Dermis microvascular lymphatic vessel endothelial cell (primary cell): ENCODE measurements at regions not wholly inside any gene's neighbourhood (a gene's known extent, or its start where the extent isn't known, plus 50 kb on each side); places are given as distances from the start of the nearest gene placed in this dataset.
"Not testable (repeated sequence)": the region's sequence is repeated elsewhere in the genome, so short reads cannot be mapped to it uniquely, and the experiment has no call there.

Experiments
- DNase-seq, 2 donors: peaks; one replicate each; pipeline versions ENCODE4 v3.0.0 to v3.0.0-alpha.2; 2010; ENCODE audit warnings: low read depth in 2 of 2

DNA sequence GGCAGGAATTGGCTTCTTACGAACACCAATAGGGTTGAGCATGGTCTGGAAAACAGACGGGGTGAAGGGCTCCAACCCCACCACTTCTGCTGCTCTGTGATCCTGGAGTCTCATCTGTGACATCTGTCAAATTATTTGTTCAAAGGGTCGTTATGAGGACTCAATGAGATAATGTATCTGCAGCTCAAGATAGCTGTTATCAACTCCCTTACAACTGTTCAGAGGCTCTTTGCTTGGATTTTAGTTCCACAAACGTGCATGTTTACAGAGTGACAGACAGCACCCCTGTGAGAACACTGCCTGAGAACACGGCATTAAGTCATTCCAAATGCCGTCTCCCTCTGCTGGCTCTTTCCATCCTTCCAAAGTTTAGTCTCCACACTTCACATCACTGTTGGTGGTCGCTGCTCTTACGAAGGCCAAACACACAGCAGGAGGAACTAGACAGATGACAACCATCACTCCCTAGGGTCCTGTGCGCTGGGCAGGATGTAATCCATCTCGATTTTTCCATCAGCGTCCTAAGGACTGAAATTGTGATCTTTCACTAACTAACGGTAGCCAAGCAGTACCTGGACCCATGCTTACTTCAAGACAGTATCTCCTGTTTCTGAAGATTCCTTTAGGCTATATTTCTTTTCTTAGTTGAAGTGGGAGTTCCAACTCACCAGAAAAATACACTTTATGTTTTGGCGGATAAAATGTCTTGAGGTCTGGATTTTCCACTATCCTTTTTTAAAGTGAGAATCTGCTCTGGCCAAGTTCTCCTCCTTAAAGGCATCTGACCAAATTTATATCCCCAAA lies 220.3 kb downstream of the ANAPC1 start:
- DNase-seq = peak in 1 of 2 donors; percentile 7

DNA sequence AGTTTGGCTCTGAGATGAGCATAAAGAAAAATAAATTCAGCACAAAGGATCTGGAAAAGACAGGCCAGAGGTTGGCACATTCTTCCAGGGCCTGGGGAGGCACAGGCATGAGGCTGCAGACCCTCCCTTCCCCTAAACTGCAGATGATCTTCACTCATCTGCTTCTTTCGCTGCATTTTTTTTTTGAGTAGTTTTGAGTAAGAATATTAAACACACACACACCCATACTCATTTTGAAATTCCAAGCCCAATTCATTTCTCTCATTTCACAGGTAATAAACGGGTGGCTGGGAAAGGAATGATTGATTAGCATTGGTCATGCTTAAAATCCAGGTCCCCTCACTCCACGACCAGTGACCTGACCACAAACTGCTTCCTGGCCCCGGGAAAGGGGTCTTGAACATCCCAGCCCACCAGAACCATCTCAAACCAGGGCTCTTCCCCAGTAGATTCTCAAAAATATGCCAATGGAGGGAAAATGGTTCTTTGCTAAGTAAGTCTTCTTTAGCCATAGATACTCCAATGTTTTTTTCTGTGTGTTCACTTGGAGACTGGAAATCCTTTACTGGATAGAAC lies 219.6 kb downstream of the ANAPC1 start:
- DNase-seq = no peak

DNA sequence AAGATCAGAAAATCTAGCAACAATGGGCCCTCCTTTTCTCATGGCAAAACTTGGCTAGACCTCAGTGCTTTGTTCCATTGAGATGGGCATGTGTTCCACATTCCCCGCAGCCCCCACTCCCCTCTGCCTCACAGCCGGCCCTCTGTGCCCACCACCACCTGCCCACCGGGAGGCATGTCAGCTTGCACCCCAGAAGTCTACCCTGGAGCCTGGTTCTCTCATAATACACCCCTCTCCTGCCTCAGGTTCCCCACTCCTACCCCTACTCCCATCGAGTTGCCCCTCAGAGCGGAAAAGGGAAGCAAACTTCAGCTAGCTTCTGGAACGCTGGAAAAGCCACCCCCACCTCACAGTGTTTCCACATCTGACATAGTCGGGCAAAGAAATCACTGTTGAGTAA lies 219.0 kb downstream of the ANAPC1 start:
- no peak for DNase-seq

DNA sequence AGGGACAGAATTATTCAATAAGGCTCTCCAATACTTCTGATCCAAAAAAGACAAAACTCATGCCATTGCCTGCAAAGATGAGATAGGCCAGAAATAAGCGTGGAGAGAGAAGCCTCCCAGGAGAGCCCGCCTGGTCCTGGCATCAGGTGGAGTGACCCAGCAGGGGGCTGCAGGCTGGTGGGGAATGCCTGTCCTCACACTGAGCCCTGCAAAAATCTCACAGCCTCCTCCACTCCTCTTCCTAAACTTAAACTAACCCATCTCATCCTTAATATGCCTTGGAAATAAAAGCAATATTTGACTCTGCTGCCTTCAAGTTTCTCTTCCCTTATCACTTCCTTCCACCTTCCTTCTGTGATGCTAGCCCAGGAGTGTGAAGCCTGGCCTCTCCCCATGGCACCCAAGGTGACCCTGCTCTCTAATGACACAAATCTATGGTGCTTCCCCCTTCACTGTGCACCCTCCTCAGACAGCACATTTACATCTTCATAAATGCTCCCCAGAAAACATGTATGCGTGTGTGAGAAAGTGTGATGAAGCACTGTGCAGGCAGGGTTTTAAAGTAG lies 218.4 kb downstream of the ANAPC1 start:
- DNase-seq = no peak

DNA sequence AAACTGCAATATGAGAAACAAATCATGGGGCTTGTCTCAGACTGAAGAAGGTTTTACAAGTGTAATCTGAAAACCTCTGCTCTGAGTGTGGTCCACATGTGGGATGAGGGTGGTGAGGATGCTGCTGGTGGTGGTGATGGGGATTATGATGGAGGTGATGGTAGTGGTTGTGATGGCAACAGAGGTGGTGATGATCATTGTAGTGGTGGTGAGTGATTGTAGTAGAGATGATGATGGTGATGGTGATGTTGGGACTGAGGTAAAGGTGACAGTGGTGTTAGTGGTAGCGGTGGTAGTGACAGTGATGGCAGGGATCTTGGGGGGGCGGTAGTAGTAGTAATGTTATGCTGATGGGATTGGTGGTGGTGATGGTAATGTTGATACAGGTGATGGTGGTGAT lies 217.8 kb downstream of the ANAPC1 start:
- DNase-seq = no peak

DNA sequence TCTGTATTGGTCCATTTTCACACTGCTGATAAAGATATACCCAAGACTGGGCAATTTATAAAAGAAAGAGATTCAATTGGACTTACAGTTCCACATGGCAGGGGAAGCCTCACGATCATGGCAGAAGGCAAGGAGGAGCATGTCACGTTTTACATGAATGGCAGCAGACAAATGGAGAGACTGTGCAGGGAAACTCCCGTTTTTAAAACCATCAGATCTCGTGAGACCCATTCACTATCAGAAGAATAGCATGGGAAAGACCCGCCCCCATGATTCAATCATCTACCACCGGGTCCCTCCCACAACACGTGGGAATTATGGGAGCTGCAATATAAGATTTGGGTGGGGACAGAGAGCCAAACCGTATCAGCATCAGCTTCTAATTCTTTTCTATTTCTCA lies 217.0 kb downstream of the ANAPC1 start:
- DNase-seq = no peak

DNA sequence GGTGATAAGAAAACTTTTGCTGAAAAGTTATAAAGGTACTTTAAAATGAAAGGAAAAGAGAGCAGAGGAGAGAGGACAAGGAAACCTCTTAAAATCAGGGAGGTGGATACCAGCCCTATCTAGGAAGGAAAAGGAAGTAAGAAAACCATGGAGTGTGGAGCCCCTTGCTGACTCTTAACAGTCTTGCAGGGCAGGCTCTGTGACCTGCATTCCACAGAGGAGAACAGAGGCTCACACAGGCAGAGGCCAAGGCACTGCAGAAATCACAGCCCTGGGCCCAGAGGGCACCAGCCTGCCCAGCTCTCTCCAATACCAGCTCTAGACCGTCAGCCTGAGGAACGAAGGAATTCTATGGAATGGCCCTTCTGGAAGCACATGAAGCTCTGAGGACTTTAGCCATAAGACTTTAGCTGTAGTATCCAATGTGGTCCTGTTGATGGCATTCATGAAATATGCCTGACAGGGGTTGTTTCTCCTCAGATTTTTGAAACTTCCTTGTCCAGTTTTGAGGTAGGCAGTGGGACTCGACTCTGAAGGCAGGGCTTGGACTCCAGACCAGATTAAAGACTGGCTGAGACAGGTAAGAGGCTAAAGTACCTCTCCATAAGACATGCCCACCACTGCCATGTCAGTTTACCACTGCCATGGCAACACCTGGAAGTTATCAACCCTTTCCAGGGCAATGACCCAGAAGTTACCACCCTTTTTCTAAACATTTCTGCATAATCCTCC lies 216.3 kb downstream of the ANAPC1 start:
- peak in 1 of 2 donors; percentile 65 for DNase-seq

DNA sequence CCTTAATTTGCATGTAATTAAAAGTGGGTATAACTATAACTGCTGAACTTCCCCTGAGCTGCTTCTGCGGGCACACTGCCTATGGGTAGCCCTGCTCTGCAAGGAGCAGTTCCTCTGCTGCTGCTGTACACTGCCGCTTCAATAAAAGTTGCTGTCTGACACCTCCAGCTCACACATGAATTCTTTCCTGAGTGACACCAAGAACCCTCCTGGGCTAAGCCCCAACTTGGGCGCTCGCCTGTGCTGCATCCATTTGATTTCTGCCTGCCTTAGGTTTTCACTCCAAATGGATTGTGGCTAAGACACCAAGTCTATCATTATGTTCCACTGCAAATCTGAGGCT lies 215.7 kb downstream of the ANAPC1 start:
- DNase-seq = no peak

DNA sequence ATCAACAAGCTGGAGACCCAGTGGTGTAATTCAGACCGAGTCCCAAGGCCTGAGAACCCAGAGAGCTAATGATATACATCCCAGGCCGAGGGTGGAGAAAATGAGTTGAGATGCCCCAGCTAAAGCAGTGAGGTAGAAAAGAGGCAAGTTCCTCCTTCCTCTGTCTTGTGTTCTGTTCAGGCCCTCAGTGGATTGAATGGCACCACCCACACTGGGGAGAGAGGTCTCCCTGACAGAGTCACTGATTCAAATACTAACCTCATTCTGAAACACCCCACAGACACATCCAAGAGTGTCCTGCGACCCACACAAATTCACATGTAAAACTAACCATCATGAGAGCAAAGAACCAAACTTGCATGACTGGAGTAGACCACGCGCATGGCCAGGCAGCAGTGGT lies 215.3 kb downstream of the ANAPC1 start:
- DNase-seq = no peak

DNA sequence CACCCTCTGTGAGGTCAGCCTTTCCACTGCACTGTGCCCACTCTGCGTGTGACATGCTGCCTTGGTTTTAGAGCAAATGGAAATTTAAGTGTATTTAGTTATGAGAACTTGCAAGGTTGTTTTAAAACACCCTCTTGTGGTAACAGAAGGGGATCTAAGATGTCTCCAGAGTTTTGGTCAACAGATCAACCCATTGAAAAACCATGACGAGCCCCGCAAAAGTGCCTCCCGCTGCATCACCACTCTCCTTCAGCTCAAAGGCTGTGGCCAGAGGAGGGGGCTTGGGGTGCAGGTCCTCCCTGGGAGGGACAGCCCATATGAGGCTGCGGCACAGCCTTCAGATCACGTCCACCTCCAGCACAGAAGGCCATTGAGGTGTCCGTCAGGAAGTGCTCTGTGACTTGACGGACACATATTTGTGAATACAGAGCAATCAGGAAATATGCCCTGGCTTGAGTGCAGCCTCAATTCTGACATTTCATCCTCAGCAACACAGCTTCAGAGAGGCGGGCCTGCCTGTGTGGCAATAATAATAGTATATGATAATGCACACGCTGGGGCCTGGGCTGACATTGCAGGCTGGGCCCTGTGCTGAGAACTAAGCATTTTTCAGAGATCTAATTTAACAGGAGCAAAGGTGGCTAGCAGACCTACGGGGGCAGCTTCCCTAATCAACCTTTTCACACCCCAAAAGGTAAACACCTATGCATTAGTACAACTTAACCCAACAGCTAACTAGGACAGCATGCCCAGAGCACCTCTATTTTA lies 213.9 kb downstream of the ANAPC1 start:
- no peak for DNase-seq

DNA sequence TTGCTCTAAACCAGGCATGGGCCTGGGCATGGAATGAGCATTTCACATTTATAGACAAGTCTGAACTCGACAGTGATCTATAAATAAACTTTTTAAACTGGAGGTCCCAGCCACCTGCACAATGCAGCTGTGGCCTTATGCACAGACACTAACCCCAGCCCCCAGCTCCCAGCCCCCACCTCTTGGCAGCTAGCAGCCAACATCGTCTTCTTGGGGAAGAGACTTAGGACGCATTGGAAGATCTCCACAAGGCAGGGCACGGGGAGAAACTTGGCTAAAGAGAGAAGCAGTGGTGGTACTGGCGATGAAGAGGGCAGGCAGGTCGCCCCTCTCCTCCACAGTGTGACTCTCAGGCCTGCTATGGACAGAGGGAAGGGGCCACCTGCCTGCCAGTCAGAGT lies 213.2 kb downstream of the ANAPC1 start:
- no peak for DNase-seq

DNA sequence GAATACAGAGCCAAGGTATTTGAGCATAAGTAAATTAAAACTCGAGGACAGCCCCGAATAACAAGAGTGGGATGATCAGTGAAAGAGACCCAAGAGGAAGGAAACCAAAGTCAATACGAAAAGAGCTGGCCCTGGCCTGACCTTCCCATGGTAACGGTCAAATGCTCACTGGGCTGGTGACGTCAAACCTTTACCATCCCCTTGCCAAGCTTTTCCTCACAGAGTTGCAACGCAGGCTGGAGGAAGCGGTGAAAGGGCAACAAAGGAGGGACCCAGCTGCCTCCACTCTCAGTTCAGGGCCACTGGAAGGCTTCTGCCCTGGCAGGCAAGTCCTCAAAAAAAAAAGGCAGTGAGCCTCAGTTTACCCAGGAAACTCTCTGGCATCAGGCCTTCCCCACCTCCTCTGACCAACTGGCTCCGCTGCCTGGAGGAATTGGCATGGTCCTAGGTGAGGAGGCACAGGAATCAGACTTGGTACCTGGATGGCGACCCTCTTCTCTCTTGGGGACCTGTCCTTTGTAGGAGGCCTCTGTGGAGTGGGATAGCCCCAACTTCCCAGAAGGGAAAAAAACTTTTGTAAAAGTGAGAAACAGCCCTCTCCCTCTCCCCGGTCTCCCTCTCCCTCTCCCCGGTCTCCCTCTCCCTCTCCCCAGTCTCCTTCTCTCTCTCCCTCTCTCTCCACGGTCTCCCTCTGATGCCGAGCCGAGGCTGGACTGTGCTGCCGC lies 212.4 kb downstream of the ANAPC1 start:
- peak; percentile 51 to 84 for DNase-seq

DNA sequence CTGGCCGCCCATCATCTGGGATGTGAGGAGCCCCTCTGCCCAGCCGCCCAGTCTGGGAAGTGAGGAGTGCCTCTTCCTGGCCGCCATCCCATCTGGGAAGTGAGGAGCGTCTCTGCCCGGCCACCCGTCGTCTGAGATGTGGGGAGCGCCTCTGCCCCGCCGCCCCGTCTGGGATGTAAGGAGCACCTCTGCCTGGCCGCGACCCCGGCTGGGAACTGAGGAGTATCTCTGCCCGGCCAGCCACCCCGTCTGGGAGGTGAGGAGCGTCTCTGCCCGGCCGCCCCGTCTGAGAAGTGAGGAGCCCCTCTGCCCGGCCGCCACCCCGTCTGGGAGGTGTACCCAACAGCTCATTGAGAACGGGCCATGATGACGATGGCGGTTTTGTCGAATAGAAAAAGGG lies 211.4 kb downstream of the ANAPC1 start:
- not testable (repeated sequence) for DNase-seq

DNA sequence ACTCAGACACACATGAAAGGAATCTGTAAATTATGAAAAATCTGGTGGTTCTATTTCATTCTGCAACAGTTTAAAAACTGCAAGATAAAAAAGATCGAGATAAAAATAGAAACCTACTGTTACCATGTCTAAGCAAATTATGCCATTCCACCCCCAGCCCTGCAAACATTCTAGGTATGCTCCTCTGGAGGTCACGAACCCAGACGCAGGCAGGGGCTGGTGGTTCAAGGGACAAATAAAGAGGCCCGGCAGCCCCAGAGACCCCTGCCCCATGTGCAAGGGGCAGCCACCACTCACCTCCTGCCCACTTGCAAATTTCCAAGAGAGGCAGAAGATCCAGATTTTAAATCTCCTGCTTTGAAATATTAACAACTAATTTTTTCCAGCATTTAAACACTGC lies 210.5 kb downstream of the ANAPC1 start:
- DNase-seq = no peak

DNA sequence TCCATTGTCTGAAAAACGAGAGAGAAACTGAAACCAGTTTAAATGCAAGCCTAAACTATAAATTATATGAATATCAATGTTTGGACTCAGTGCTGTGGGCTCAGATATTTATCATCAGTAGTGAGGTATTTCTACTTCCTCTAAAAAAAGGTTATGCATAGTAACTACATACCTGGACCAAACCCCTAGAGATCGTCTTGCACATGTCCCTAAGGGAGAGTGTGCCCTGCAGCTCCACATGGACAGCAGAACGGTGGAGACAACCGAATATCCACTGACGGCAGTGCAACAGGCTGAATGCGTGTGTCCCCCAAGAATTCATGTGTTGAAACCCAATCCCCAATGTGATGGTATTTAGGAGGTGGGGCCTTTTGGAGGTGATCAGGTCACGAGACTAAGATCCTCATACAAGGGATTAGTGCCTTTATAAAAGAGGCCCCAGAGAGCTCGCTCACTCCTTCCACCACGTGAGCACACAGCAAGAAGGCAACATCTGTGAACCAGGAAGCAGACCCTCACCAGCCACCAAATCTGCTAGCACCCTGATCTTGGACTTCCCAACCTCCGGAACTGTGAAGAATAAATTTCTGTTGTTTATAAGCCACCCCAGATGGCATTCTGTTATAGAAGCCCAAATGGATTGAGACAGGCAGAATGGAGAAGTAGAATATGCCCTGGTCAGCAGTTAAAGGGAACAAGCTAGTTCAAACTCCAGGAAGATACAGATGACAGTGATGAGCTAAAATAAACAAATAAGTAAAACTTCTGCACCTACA lies 208.4 kb downstream of the ANAPC1 start:
- DNase-seq = no peak

DNA sequence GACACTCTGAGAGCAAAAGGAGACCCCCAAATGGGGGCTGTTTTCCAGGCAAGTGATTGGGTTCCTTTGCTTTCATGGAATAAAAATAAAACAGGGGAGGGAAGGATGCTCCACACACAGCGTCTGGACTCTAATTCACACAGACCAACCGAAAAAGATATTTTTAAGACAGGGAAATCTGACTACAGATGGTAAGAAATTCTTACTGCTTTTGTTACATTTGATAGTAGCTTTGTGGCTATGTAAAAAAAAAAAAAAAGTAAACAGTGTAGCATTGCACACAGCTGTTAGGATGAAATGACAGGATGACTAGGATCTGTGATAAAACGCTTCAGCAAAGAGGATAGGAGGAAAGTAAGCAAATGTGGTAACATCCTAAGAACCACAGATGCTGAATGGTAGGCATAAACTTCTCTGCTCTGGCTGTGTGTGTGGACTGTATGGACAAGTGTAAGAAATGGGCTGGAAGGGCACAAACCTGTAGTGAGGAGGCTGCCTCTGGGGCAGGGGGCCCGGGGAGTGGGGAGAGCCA lies 207.6 kb downstream of the ANAPC1 start:
- DNase-seq = no peak

DNA sequence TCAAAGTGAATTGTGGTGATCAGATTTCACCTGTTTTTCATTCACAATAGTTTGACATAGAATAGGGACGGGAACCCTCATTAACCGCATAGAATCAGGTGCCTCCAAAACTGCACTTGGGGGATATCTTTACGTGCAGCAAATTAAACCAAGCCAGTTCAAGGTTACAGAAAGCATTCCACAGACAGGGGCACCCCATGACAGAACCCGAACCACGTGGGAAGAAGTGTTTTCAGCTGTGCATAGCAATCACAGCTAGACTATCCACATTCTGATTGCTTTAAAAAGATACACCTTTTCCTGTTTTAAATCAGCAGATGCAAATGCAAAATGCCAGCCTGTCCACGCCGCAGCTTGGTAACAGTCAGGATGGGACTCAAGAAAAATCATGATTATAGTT lies 205.8 kb downstream of the ANAPC1 start:
- no peak for DNase-seq

DNA sequence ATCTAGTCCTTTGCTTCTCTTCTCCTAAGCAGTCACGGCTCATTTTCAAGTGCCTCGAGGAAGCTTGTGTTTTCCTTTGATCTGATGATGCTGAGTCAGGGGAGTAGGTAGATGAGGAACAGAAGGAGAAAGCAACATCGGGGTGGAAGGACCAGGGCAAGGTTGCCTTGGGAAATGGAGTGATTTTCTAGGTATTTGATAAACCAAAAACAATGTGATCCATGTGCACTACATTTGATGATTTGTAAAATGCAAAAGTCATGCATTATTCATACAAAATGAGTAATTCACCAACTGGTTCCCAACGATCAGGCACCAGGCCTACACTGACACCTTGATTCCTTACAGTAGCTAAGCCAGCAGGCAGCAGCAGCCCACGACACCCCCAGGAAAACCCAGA lies 205.3 kb downstream of the ANAPC1 start:
- no peak for DNase-seq

DNA sequence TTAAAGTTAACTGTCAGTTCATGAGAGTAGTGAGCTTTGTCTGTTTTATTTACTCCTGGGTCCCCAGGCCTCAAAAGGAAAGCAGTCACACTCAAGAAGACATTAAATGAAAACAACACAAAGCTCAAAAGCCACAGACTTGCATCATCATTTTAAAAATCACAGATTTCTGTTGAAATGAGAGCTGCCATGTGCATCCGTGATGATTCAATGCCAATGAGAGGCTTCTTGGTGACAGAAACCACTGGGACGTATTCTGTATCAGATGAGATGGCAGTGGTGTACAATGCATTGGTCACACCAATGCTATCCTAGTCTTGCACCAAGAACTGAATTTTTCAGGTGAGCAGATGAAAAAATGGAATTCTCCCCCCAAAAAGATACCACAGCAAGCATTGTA lies 204.8 kb downstream of the ANAPC1 start:
- DNase-seq = no peak

DNA sequence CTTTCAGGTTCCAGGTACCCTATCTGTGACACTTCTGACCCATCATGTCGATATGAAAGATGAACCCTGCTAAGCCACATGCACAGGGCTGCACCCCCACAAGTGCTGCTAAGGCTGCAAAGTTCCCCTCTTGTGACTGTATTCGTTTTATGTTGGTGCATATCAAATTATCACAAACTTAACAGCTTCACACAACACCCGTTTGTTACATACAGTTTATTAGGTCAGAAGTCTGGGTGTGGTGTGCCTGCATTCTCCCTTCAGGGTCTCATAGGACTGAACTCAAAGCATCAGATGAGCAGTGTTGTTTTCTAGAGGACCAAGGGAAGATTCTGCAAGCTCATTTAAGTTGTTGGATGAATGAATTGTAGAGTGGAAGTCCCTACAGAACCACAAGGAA lies 199.4 kb downstream of the ANAPC1 start:
- no peak for DNase-seq
